ENCODE measurements at regions not wholly inside any gene's neighbourhood (a gene's known extent, or its start where the extent isn't known, plus 50 kb on each side); places are given as distances from the start of the nearest gene placed in this dataset.

- Histone ChIP-seq H3K36me3 (no peaks in the 10 kb centered on the region), H3K27ac (replicated peaks) (no peak overlapping the region), H3K4me3 (no peak overlapping the region), H3K9me3 (replicated peaks) (no peaks in the 10 kb centered on the region), H3K27me3 (ENCODE audit: low read depth) (no peaks in the 10 kb centered on the region), H3K4me1 (no peaks in the 10 kb centered on the region)
- DNase-seq = no peak
- no peak for TF ChIP-seq CTCF (IDR thresholded peaks at IDR 0.05; ENCODE audit: borderline replicate concordance)
- intact Hi-C loops (cut with micrococcal nuclease) = no loop called here
Observed at GRCh38 chr12:65517656-65518210, 239.2 kb downstream of the MSRB3 start.

- H3K9me3 ChIP-seq (replicated peaks) = no peaks in the 10 kb centered on the region
- intact Hi-C loops (cut with micrococcal nuclease) = no loop called here
- DNase-seq = no peak
- no peaks in the 10 kb centered on the region for H3K27me3 ChIP-seq (ENCODE audit: low read depth)
- no peaks in the 10 kb centered on the region for H3K4me1 ChIP-seq
- TF ChIP-seq CTCF (IDR thresholded peaks at IDR 0.05; ENCODE audit: borderline replicate concordance) = no peak
- no peak overlapping the region for H3K4me3 ChIP-seq
- no peaks in the 10 kb centered on the region for H3K36me3 ChIP-seq
- H3K27ac ChIP-seq (replicated peaks) = no peak overlapping the region
Observed at GRCh38 chr12:65518771-65519170, 240.3 kb downstream of the MSRB3 start.

- TF ChIP-seq CTCF (IDR thresholded peaks at IDR 0.05; ENCODE audit: borderline replicate concordance) = no peak
- no peak for DNase-seq
- Histone ChIP-seq H3K27me3 (ENCODE audit: low read depth) (no peaks in the 10 kb centered on the region), H3K27ac (replicated peaks) (no peak overlapping the region), H3K4me3 (no peak overlapping the region), H3K36me3 (no peaks in the 10 kb centered on the region), H3K9me3 (replicated peaks) (no peaks in the 10 kb centered on the region), H3K4me1 (no peaks in the 10 kb centered on the region)
- intact Hi-C loops (cut with micrococcal nuclease) = no loop called here
Observed at GRCh38 chr12:65520658-65521057, 242.2 kb downstream of the MSRB3 start.

- Histone ChIP-seq H3K4me3 (no peak overlapping the region), H3K9me3 (replicated peaks) (peaks cover 7% of the 10 kb centered on the region), H3K27me3 (ENCODE audit: low read depth) (no peaks in the 10 kb centered on the region), H3K27ac (replicated peaks) (no peak overlapping the region), H3K36me3 (no peaks in the 10 kb centered on the region), H3K4me1 (no peaks in the 10 kb centered on the region)
- TF ChIP-seq CTCF (IDR thresholded peaks at IDR 0.05; ENCODE audit: borderline replicate concordance) = no peak
- intact Hi-C loops (cut with micrococcal nuclease) = no loop called here
- DNase-seq = no peak
Observed at GRCh38 chr12:65522956-65523860, 244.7 kb downstream of the MSRB3 start.

- Histone ChIP-seq H3K9me3 (replicated peaks) (peaks cover 9% of the 10 kb centered on the region), H3K27me3 (ENCODE audit: low read depth) (no peaks in the 10 kb centered on the region), H3K27ac (replicated peaks) (no peak overlapping the region), H3K4me3 (no peak overlapping the region), H3K36me3 (no peaks in the 10 kb centered on the region), H3K4me1 (no peaks in the 10 kb centered on the region)
- no peak for DNase-seq
- intact Hi-C loops (cut with micrococcal nuclease) = no loop called here
- no peak for TF ChIP-seq CTCF (IDR thresholded peaks at IDR 0.05; ENCODE audit: borderline replicate concordance)
Observed at GRCh38 chr12:65524666-65525065, 246.2 kb downstream of the MSRB3 start.

All from left ventricle myocardium inferior (tissue), 1 donor.